Muscle of back (tissue), 3 donors: ENCODE measurements at regions not wholly inside any gene's neighbourhood (a gene's known extent, or its start where the extent isn't known, plus 50 kb on each side); places are given as distances from the start of the nearest gene placed in this dataset.
A peak's percentile ranks its signal among the peaks of the same experiment; 100 is the strongest.

ENCODE experiments used
- DNase-seq, 3 donors: peaks; one replicate each; pipeline versions ENCODE4 v3.0.0 to v3.0.0-alpha.2; 2013

- DNase-seq, result peak in 1 of 3 donors; percentile 26
These were observed 745.5 kb downstream of the C6orf118 start for GRCh38 chr6:164563924-164564323.

DNA sequence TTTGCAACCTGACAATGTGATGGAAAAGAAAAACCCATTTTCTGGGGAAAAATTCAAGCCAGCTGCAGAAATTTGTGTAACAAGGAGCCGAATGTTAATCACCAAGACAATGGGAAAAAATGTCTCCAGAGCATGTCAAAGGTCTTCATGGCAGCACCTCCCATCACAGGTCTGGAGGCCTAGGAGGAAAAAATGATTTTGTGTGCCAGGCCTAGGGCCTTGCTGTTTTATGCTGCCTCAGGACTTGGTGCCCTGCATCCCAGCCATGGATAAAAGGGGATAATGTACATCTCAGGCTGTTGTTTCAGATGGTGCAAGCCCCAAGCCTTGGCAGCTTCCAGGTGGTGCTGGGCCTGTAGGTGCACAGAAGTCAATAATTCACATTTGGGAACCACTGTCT lies 747.7 kb downstream of the C6orf118 start:
- no peak for DNase-seq

DNA sequence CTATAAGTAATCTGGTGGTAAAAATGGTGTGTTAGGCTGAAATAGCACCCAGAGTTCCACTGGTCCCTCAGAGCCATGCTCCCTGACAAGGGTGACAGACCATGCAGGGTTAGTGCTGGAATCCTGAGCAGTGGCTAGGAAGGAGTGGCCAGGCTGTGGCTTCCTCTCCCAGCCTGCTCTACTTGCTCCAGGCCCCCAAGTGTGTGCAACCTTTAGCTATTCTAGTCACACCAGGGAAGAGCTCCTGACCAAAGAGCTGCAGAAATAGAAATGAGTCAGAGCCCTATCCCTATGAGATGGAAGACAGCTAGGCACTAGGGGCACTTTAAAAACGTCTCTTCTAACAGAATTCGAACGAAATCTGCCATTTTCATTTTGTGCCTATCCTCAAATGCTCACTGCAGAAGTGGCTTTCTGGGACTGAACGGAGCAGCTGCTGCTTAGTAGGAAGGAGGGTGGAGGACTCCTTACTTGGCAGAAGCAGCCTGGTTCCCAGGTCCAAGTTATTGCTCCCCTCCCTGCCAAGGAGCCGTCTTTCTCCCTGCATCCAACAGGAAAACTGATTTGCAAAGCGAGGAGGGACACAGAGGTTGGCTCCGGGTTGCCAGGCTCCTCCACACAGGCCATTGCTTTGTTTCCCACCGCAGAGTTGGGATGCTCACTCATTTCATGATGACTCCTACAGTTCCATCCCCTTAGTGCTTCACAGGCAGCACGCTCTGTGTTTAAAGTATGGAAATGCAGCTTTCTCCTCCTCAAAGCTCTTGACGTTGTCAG lies 754.5 kb downstream of the C6orf118 start:
- DNase-seq, result peak in 2 of 3 donors; percentile 19 to 54

- DNase-seq, result no peak
These were observed 755.2 kb downstream of the C6orf118 start for GRCh38 chr6:164554226-164554625.

DNA sequence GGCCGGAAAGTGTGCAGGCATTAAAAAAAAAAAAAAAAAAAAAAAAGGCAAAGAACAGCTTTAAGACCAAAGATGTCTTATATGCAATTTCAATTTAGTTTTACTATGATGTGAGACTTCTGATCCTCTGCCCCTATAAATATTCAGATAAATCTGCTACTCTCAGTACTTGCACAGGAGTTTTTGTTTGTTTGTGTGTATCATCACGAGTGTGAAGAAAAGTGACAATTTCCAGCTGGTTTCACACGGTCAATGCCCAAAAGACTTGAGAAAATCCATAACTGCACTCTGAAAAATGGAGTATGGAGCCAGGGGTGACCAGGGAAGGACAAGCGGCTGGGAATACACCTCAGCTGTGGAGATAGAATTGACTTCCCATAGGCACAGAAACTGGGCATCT lies 757.7 kb downstream of the C6orf118 start:
- no peak for DNase-seq

DNA sequence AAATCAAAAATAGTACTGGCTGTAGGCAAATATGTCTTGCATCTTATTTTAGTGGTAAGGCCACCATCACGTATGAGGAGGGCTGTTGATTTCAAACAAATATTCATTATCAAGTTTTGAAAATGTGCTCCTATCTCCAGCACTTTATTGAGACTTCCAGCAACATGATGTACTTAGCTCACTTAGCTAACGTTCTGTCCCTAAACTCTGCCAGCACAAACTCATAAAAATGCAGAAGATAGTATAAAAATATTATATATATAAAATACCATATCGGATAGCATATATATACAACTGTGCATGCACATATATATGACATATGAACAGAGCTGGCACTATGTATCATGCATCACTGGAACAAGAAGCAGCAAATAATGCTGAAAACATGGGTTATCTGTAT lies 762.3 kb downstream of the C6orf118 start:
- no peak for DNase-seq

- peak in 1 of 3 donors; percentile 51 for DNase-seq
These were observed 763.1 kb downstream of the C6orf118 start for GRCh38 chr6:164546263-164546662.

GRCh38 chr6:164534070-164534766 lies 775.2 kb downstream of the C6orf118 start:
- no peak for DNase-seq

DNA sequence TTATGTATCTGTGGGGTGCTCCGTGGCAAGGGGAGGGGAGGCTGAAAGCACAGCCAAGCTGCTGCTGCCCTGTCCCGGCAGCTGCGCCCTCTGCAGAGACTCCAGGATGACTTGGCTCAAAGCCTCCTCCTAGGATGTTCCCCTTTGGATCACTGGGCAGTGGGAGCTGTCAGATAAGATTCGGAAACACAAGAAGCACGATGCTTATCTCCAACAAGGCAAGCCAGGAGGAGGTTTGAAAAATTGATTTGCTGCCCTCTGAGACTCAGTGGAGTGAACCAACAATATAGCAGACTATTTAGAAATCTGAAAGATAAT lies 776.4 kb downstream of the C6orf118 start:
- peak in 1 of 3 donors; percentile 8 for DNase-seq

GRCh38 chr6:164532198-164533044 lies 777.0 kb downstream of the C6orf118 start:
- no peak for DNase-seq

GRCh38 chr6:164531736-164532135 lies 777.7 kb downstream of the C6orf118 start:
- DNase-seq, result no peak

DNA sequence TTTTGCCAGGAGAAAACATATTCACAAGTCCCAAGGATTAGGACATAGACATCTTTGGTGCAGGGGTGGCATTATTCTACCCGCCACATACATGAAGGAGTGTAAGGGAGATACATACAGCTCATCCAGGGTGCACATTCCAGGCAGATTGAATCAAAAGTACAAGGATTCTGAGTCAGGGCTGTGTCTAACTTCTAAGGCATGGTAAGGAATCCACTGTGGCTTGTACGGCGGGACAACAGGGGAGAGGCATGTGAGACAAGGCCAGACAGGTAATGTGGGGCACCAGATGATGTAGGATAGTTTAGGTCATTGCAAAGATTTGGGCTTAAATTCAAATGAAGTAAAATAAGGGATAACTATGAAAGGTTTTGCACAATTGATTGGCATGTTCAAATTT lies 780.9 kb downstream of the C6orf118 start:
- DNase-seq, result no peak

GRCh38 chr6:164523087-164523654 lies 786.2 kb downstream of the C6orf118 start:
- DNase-seq, result no peak

- no peak for DNase-seq
These were observed 788.5 kb downstream of the C6orf118 start for GRCh38 chr6:164520916-164521315.

DNA sequence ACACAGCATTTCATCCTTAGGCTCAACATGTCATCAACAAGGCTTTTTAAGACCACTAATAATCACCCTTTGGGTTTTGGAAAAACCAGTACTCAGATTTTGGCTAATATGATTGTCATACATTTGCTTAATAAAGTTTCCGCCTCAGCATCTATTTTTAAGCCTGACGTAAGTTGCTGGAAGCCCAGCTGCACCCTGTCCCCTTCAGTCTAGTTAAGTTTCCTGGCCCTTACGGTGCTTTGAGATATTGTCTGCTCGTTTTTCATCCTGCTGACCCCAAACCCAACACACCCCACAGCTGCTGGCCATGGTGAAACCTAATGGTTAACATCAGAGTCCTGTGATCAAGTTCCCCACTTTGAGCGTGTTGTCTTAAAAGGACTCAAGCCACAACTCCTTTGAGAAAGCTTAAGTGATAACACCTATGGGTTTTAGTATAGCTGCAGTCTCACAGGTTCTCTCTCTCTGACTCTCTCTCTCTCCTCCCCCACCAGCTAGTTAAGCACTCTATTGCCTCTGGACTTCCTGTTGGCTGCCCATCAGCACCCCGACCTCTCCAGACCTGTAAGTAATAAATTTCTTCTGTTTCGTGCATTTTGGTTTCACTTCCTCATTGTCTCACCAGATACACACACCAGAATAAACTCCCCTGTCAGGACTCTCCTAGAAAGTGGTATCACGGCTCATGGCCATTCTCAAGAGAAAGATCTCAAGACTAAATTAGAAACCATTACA lies 802.0 kb downstream of the C6orf118 start:
- peak; percentile 1 to 72 (median 22) for DNase-seq

DNA sequence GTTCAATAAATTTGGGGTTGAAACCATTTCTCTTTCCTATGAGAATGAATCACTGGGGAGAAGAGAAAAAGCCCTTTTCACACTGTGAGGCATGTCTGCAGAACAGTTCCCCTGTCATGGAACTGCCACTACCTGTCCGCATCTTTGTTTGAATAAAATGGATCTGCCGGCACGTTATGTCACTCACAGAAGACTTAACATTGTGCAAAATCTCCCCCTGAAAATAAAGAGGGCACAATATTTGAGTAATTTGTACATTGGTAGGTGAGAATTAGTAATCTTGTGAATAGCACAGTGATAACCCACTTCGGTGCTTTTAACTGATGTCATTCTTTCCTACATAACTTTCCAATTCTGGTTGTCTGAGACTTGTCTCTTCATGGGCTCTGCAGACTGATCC lies 804.0 kb downstream of the C6orf118 start:
- no peak for DNase-seq

DNA sequence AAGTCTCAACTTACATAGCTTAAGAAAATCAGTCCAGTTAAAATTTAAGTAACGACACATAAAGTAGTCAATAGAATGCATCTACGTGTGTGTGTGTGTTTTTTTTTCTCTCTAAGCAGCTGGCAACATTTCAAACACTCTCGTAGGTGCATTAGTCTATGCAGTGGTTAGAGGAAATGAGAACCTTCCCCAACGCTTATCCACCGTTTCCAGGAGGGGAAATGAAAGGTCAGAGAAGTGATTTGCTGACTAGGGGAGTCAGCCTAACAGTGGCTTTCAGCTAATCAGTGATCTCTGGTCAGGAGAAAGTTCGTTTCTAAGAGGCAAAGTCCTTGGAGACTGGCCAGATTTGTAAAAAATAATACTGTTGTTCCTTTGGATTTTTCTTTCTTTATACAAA lies 806.6 kb downstream of the C6orf118 start:
- DNase-seq, result peak in 2 of 3 donors; percentile 2 to 14

DNA sequence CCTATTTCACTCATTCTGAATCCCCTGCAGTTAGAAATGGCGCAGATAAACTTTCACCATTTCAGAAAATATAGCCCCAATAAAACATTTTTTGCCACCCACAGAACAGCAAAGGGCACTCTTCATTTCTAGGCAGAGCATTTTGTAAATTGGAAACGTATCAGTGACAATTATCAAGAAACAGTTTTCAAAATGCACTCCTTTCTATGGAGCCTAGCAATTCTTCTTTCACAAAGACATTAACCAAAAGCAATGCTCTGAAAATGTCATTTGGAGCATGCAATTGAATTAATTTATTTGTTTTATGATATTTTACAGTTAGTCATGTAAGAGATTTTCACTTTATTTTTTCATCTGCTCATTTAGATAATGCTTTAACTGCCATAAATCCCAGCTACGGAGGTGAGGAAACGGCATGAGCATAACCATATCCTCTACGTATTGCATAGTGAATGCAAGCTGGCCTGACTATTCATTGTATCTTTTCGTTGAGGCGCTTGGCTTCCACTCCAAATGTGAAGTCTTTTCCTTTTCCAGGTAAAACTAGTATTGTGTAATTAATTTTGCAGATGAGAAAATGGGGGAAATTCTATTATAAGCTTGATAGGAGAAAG lies 813.4 kb downstream of the C6orf118 start:
- no peak for DNase-seq

GRCh38 chr6:164478426-164478825 lies 831.0 kb downstream of the C6orf118 start:
- DNase-seq, result no peak

DNA sequence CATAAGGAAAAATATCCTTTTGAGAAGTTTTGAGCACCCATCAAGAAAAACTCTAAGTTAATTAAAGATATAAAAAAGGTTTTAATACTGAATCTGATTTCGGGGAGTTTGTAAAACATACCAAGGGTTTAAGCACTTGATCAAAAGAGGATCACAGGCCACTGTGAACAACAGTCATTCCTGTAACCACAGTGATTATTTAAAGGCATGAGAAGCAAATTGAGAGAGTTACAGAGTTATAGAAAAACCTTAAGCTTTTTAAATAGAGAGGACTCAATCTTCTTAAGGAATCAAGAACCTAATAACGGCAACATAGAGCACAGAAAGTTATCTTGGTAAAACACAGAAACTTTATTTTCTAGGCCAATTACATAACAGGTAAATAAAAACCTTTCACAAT lies 831.6 kb downstream of the C6orf118 start:
- no peak for DNase-seq

DNA sequence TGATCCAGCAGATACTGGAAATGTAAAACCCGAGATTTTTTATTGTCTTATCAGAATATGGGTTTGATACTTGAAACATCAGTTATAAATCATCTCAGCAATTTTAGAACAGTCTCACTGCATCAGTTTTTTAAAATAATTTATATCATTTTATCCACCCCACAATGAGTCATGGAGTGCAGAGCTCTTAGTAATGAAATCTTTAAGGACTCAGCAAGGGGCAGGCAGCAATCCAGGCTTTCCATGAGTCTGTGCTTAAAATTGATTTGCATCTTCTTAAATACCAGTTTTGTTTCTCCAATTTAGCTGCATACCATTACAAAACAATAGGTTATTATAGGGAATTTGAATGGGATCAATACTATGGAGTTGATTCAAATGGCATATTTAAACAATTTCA lies 832.3 kb downstream of the C6orf118 start:
- no peak for DNase-seq
